Thoracic aorta (tissue), 2 donors: ENCODE measurements at regions not wholly inside any gene's neighbourhood (a gene's known extent, or its start where the extent isn't known, plus 50 kb on each side); places are given as distances from the start of the nearest gene placed in this dataset.

Source experiments
- ATAC-seq: fragments of 150-250 bp; one replicate; pipeline ENCODE4 v1.8.0; 2017; ENCODE audit warnings: low read depth; ENCODE audit not compliant: insufficient number of reproducible peaks, low FRiP score
- DNase-seq: peaks from one replicate; pipeline ENCODE4 v3.0.0-alpha.2; 2020; ENCODE audit warnings: low spot score
- H3K27ac ChIP-seq, 2 donors: fragments of 200-600 bp; sonication (generic); 1 replicate in 1 of 2; 2 replicates in 1 of 2; pipeline ENCODE4 v1.5.1; 2016; ENCODE audit warnings: mild to moderate bottlenecking in 2 of 2, moderate library complexity in 2 of 2
- H3K27me3 ChIP-seq: fragments of 200-600 bp; sonication (generic); replicated peaks from 2 replicates; pipeline ENCODE4 v1.6.0; 2016; ENCODE audit warnings: mild to moderate bottlenecking; ENCODE audit not compliant: insufficient read depth
- H3K36me3 ChIP-seq: fragments of 200-600 bp; sonication (generic); one replicate; pipeline ENCODE4 v1.5.1; 2016
- H3K4me1 ChIP-seq, 2 donors: fragments of 200-600 bp; sonication (generic); 1 replicate in 1 of 2; 2 replicates in 1 of 2; pipeline versions ENCODE4 v1.5.1 to v1.6.0; 2016; ENCODE audit warnings: low read depth in 2 of 2, mild to moderate bottlenecking in 1 of 2; ENCODE audit not compliant: control insufficient read depth in 1 of 2
- H3K4me3 ChIP-seq: fragments of 200-600 bp; sonication (generic); 2 replicates; pipeline ENCODE4 v1.5.1; 2016; ENCODE audit warnings: mild to moderate bottlenecking
- H3K9me3 ChIP-seq: fragments of 200-600 bp; sonication (generic); 2 replicates; pipeline ENCODE4 v1.5.1; 2016
- TF ChIP-seq, protein P1 (sequence below): fragments of 200-600 bp; sonication (generic); IDR thresholded peaks from one replicate; pipeline ENCODE4 v1.5.1; 2019; ENCODE audit warnings: antibody characterized with exemption

DNA sequence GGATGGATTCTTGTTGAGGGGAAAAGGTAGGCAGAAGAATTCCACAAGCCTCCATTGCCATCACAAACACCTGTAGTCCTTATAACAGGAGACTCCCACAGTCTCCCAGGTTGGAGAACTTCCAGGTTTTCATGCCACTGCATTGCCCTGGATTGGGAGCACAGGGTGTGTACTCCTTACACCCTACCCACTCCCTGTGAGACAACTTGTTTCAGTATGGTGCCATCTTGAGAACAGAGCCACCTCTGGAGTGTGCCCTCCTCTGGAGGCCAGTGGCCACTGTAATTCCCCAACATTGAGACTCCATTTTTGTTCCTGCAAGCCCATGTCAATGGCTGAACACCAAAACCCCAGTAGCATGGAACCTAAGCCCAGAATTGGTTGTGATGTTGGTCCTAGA is 123.5 kb upstream of the LAMA2 start:
- TF ChIP-seq, protein P1, sequence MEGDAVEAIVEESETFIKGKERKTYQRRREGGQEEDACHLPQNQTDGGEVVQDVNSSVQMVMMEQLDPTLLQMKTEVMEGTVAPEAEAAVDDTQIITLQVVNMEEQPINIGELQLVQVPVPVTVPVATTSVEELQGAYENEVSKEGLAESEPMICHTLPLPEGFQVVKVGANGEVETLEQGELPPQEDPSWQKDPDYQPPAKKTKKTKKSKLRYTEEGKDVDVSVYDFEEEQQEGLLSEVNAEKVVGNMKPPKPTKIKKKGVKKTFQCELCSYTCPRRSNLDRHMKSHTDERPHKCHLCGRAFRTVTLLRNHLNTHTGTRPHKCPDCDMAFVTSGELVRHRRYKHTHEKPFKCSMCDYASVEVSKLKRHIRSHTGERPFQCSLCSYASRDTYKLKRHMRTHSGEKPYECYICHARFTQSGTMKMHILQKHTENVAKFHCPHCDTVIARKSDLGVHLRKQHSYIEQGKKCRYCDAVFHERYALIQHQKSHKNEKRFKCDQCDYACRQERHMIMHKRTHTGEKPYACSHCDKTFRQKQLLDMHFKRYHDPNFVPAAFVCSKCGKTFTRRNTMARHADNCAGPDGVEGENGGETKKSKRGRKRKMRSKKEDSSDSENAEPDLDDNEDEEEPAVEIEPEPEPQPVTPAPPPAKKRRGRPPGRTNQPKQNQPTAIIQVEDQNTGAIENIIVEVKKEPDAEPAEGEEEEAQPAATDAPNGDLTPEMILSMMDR: no peak
- ATAC-seq (no peak), DNase-seq (no peak)
- Histone ChIP-seq H3K4me1 (no peaks in the 10 kb centered on the region), H3K27me3 (no peaks in the 10 kb centered on the region), H3K4me3 (no peak overlapping the region), H3K27ac (no peak overlapping the region), H3K9me3 (no peaks in the 10 kb centered on the region), H3K36me3 (no peaks in the 10 kb centered on the region)

DNA sequence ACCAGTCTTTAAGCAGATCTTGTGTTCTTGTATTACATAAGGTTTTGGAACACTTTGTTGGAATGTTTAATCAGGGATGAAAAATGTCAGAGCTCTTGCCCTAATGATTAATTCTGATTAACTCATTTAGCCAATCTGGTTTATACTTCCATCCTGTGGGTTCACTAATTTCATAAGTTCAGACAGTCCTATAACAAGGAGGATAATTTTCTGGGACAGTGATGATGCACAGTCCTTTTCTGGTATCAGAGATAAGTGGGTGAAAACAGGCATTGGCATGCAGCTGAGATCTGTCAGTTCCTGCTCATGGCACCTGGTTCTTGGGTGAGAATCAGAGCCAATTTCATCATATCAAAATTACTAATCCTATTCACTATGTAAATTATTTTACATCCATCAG is 125.0 kb upstream of the LAMA2 start:
- ATAC-seq (no peak), DNase-seq (no peak)
- no peaks in the 10 kb centered on the region for H3K4me1 ChIP-seq
- H3K4me3 ChIP-seq: no peak overlapping the region
- no peaks in the 10 kb centered on the region for H3K9me3 ChIP-seq
- no peaks in the 10 kb centered on the region for H3K36me3 ChIP-seq
- no peaks in the 10 kb centered on the region for H3K27me3 ChIP-seq
- no peak overlapping the region for H3K27ac ChIP-seq
- TF ChIP-seq, protein P1: no peak

DNA sequence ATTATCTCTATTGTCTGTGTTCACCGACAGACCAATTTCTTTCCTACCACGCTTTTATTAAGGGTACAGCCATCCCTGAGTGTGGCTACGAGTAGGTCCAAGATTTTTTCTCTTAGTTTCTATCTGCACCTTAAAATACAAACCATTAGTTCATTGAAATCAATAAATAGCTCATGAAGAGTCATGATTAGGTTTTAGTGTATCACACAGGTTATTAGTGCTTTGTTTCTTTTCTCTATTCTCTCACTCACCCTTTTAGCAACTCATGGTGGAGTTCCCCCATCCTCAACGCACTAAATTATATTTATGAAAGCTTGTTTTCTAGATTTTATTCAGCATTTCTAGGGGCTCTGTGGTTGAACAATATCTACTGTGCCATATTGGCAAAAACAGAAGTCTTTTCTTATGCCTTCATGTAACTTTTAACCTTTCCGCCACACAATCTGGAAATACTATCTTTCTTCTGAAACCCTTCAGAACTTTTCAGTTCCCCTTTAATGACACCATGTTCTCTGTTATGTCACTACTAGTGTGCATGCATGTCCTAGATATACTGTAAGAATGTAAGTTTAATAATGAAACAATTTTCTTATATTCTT is 128.2 kb upstream of the LAMA2 start:
- Histone ChIP-seq H3K4me1 (no peaks in the 10 kb centered on the region), H3K9me3 (no peaks in the 10 kb centered on the region), H3K4me3 (no peak overlapping the region), H3K36me3 (no peaks in the 10 kb centered on the region), H3K27me3 (no peaks in the 10 kb centered on the region), H3K27ac (no peak overlapping the region)
- ATAC-seq (no peak), DNase-seq (no peak)
- TF ChIP-seq, protein P1: no peak

DNA sequence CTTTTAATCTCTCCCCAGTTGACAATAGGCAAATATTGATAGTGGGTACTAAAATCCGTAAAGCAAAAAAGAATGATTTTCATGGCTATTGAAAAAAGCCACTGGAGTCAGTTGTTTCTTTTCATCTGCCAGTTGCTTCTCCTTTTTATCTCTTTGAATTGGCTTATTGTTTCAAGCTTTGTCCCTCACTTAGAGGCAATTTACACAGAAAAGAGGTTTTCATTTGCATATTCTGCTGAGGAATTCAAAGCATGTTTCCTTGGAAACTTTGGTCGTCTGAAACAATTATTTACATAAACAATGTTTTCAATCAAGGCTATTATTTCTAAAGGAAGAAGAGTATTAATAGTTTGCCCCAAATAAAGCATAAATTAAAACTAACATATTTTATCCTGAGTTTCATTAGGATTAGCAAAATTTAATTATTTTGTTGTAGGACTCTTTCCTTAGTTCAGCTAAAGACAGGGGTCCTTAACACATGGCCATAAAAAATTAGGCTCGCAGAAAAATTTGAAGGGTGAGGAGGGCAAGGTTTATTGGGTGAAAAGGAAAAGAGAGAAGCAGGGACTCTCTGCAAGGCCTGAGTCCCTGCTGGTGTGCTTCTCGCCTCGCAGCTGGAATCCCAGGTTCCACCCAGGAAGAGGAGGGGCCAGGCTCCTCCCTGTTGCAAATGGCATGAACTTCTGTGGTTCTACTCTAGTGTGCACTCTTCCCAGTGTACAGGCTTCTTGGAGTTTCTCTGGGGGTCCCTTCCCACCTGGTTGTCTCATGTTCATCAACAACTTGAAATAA is 138.8 kb upstream of the LAMA2 start:
- ATAC-seq: no peak
- TF ChIP-seq, protein P1: no peak
- no peak overlapping the region for H3K27ac ChIP-seq
- H3K4me1 ChIP-seq: no peaks in the 10 kb centered on the region
- no peaks in the 10 kb centered on the region for H3K9me3 ChIP-seq
- DNase-seq: no peak
- no peak overlapping the region for H3K4me3 ChIP-seq
- no peaks in the 10 kb centered on the region for H3K27me3 ChIP-seq
- no peaks in the 10 kb centered on the region for H3K36me3 ChIP-seq

DNA sequence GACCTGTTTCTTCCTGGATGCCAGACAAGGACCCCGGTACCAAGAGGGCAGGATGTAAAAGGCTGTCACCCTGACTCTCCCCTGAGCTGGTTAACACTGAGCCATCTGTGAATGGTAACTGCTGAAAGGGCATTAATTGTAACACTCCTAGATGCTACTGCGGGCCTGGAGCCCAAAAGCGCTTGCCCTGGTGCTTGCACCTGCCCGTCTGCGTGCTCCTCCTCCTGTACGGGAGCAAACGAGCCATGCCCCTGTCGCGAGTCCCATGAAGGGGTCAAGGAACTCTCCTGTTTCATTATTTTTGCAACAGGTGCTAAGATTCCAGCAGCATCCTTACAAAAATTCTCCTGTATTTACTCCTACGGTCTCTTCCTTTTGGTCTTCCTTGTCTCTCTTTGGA is 140.0 kb upstream of the LAMA2 start:
- no peak overlapping the region for H3K27ac ChIP-seq
- ATAC-seq: no peak
- DNase-seq: no peak
- no peaks in the 10 kb centered on the region for H3K36me3 ChIP-seq
- TF ChIP-seq, protein P1: no peak
- H3K4me1 ChIP-seq: no peaks in the 10 kb centered on the region
- H3K4me3 ChIP-seq: no peak overlapping the region
- no peaks in the 10 kb centered on the region for H3K27me3 ChIP-seq
- no peaks in the 10 kb centered on the region for H3K9me3 ChIP-seq
